Stomach smooth muscle (tissue), 2 donors: ENCODE measurements at regions not wholly inside any gene's neighbourhood (a gene's known extent, or its start where the extent isn't known, plus 50 kb on each side); places are given as distances from the start of the nearest gene placed in this dataset.

Experiments used
- H3K27ac ChIP-seq: one replicate; pipeline ENCODE4 v1.7.0; 2013; ENCODE audit warnings: mild to moderate bottlenecking, low read length, inconsistent platforms
- H3K27me3 ChIP-seq, 2 donors: one replicate each; pipeline ENCODE4 v1.7.0; 2013; ENCODE audit warnings: low read length in 2 of 2; ENCODE audit not compliant: insufficient read depth in 2 of 2, control insufficient read depth in 1 of 2
- H3K36me3 ChIP-seq, 2 donors: one replicate each; pipeline ENCODE4 v1.7.0; 2013; ENCODE audit warnings: low read length in 2 of 2; ENCODE audit not compliant: control insufficient read depth in 2 of 2, insufficient read depth in 2 of 2
- H3K4me1 ChIP-seq: one replicate; pipeline ENCODE4 v1.7.0; 2013; ENCODE audit warnings: low read length; ENCODE audit not compliant: control insufficient read depth, insufficient read depth
- H3K4me3 ChIP-seq, 2 donors: one replicate each; pipeline ENCODE4 v1.7.0; 2013; ENCODE audit warnings: low read length in 2 of 2
- H3K9ac ChIP-seq, 2 donors: one replicate each; pipeline ENCODE4 v1.7.0; 2013; ENCODE audit warnings: low read length in 2 of 2, mild to moderate bottlenecking in 1 of 2
- H3K9me3 ChIP-seq, 2 donors: one replicate each; pipeline ENCODE4 v1.7.0; 2013; ENCODE audit warnings: low read length in 2 of 2; ENCODE audit not compliant: control insufficient read depth in 2 of 2
- donor health status: healthy.
- donor health status: Pancreatic carcinoma.

DNA sequence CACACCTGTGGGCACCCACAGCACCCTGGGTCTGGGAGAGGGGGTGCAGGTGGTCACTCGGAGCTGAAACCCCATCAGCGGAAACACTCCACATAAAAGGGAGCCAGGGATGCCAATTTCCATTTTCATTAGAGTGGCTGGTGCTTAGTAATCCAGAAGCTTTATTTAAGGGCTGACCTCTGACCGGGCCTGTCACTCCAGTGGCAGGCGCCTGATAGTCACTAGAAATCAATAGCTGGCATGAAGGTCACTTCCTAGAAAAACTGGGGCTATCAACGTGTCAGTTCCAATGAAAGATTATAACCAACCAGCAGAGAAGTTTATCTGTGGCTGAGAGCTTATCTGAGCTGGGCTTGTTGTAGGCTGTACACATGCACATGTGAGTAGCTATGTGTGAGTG lies 333.7 kb upstream of the SKOR2 start:
- Histone ChIP-seq H3K27me3 (no peaks in the 10 kb centered on the region), H3K4me1 (no peaks in the 10 kb centered on the region), H3K9ac (no peak overlapping the region), H3K4me3 (no peak overlapping the region), H3K27ac (no peak overlapping the region), H3K36me3 (no peaks in the 10 kb centered on the region), H3K9me3 (no peaks in the 10 kb centered on the region)

- no peaks in the 10 kb centered on the region for H3K4me1 ChIP-seq
- no peak overlapping the region for H3K9ac ChIP-seq
- no peak overlapping the region for H3K27ac ChIP-seq
- H3K27me3 ChIP-seq, result peaks cover 0 to 2% of the 10 kb centered on the region in 2 donors
- H3K9me3 ChIP-seq, result no peaks in the 10 kb centered on the region
- no peak overlapping the region for H3K4me3 ChIP-seq
- H3K36me3 ChIP-seq, result no peaks in the 10 kb centered on the region
These were observed 330.6 kb upstream of the SKOR2 start for GRCh38 chr18:47582093-47582492.

- H3K9ac ChIP-seq, result no peak overlapping the region
- no peaks in the 10 kb centered on the region for H3K4me1 ChIP-seq
- H3K36me3 ChIP-seq, result no peaks in the 10 kb centered on the region
- H3K27ac ChIP-seq, result no peak overlapping the region
- H3K4me3 ChIP-seq, result no peak overlapping the region
- peaks cover 0 to 2% of the 10 kb centered on the region in 2 donors for H3K27me3 ChIP-seq
- H3K9me3 ChIP-seq, result no peaks in the 10 kb centered on the region
These were observed 326.1 kb upstream of the SKOR2 start for GRCh38 chr18:47577520-47577919.

GRCh38 chr18:47574966-47575365 lies 323.5 kb upstream of the SKOR2 start:
- no peaks in the 10 kb centered on the region for H3K9me3 ChIP-seq
- no peaks in the 10 kb centered on the region for H3K36me3 ChIP-seq
- H3K9ac ChIP-seq, result no peak overlapping the region
- H3K27me3 ChIP-seq, result peaks cover 0 to 2% of the 10 kb centered on the region in 2 donors
- H3K4me1 ChIP-seq, result no peaks in the 10 kb centered on the region
- H3K27ac ChIP-seq, result no peak overlapping the region
- H3K4me3 ChIP-seq, result no peak overlapping the region

GRCh38 chr18:47571957-47572356 lies 320.5 kb upstream of the SKOR2 start:
- Histone ChIP-seq H3K27me3 (peaks cover 0 to 8% of the 10 kb centered on the region in 2 donors), H3K36me3 (no peaks in the 10 kb centered on the region), H3K9ac (no peak overlapping the region), H3K27ac (no peak overlapping the region), H3K4me1 (no peaks in the 10 kb centered on the region), H3K4me3 (no peak overlapping the region), H3K9me3 (no peaks in the 10 kb centered on the region)

DNA sequence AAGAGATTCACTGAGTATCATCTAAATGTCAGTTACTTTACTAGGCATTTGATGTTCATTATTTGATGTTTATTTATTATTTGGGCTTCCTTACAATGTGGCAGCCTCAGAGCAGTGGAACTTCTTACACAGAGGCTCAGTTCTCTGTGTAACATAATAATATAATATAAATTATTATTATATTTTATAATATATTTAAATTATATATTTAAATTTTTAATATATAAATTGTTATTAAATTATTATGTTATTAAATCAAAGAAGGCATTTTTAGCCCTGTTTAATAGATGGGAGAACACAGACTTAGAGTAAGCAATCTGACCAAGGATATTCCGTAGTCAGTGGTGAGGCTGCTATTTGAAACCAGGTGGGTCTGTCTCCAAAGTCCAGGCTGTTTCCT lies 315.3 kb upstream of the SKOR2 start:
- Histone ChIP-seq H3K4me3 (no peak overlapping the region), H3K9me3 (peaks cover 0 to 9% of the 10 kb centered on the region in 2 donors), H3K27me3 (peaks cover 0 to 8% of the 10 kb centered on the region in 2 donors), H3K4me1 (no peaks in the 10 kb centered on the region), H3K9ac (no peak overlapping the region), H3K36me3 (no peaks in the 10 kb centered on the region), H3K27ac (no peak overlapping the region)

- no peak overlapping the region for H3K27ac ChIP-seq
- H3K36me3 ChIP-seq, result no peaks in the 10 kb centered on the region
- no peaks in the 10 kb centered on the region for H3K4me1 ChIP-seq
- H3K27me3 ChIP-seq, result peaks cover 6 to 11% of the 10 kb centered on the region in 2 donors
- H3K4me3 ChIP-seq, result no peak overlapping the region
- no peak overlapping the region for H3K9ac ChIP-seq
- peaks cover 0 to 6% of the 10 kb centered on the region in 2 donors for H3K9me3 ChIP-seq
These were observed 309.6 kb upstream of the SKOR2 start for GRCh38 chr18:47560723-47561715.

DNA sequence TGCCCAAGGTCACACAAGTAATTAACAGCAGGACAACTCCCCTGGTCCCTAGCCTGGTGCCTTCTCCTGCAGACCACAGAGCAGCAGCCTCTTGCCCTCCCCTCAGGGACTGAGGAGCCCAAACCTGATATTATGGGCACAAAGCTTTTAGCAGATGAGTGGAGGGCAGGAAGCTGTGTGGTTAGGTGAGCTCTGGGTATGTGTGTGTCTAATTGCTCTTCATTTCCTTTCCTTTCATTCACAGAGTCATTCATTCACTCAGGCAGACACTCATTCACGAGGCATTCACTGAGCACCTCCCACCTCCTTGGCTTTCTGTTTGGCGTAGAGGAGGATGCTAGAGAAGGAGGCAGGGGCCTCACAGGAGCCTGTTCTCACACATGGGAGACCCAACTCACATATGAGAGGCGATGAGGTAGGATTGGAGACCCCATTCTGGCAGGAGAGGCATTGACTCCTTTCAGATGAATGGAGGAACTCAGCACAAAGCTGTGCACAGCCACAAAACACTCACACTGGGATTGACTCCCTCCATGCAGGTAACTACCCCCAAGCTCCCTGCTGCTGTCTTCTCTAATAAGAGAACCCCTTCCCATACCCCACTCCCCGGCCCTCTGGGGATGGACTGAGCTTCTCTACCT lies 306.8 kb upstream of the SKOR2 start:
- Histone ChIP-seq H3K27me3 (peaks cover 6 to 13% of the 10 kb centered on the region in 2 donors), H3K4me1 (no peaks in the 10 kb centered on the region), H3K27ac (no peak overlapping the region), H3K36me3 (no peaks in the 10 kb centered on the region), H3K9ac (no peak overlapping the region), H3K4me3 (no peak overlapping the region), H3K9me3 (no peaks in the 10 kb centered on the region)

GRCh38 chr18:47557160-47557559 lies 305.7 kb upstream of the SKOR2 start:
- H3K9ac ChIP-seq, result no peak overlapping the region
- no peak overlapping the region for H3K4me3 ChIP-seq
- H3K36me3 ChIP-seq, result no peaks in the 10 kb centered on the region
- no peaks in the 10 kb centered on the region for H3K4me1 ChIP-seq
- H3K27me3 ChIP-seq, result peaks cover 6 to 13% of the 10 kb centered on the region in 2 donors
- H3K27ac ChIP-seq, result no peak overlapping the region
- H3K9me3 ChIP-seq, result no peaks in the 10 kb centered on the region

DNA sequence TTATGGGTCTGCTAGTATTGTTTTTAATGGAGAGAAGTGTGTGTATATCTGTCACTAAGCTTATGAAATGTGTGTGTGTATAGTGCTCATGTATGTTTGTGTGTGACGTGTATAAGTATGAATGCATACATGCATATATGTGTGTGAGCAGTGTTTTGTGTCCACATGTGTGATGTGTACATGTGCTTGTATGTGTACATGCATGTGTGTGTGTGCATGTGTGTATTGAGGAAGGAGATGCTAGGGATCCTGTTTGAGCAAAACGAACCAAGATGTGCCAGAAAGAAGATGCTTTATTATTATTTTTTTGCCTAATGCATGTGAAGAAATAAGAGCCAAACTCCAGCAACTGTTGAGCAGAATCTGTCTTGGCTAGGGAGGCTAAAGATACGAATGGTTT lies 301.3 kb upstream of the SKOR2 start:
- Histone ChIP-seq H3K4me3 (no peak overlapping the region), H3K27ac (no peak overlapping the region), H3K9ac (no peak overlapping the region), H3K36me3 (no peaks in the 10 kb centered on the region), H3K9me3 (no peaks in the 10 kb centered on the region), H3K4me1 (no peaks in the 10 kb centered on the region), H3K27me3 (peaks cover 4 to 6% of the 10 kb centered on the region in 2 donors)

DNA sequence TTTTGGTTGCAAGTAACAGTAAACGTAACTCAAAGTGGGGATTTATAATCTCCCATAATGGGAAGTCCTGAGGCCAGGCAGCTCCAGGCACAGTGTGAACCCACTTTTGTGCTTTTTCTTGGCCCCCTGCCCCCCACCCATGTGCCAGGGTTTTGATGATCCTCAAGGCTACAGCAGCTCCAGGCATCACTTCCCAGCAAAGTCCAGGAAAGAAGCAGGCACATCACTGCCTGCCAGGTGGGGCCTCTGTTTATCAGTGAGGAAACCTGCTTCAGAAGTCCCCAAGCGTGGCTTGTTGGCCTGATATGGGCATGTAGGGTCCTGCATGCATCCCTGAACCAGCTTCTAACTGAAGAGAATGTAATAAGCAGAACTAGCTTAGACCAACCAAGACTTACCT lies 299.2 kb upstream of the SKOR2 start:
- H3K4me1 ChIP-seq, result no peaks in the 10 kb centered on the region
- H3K27me3 ChIP-seq, result peaks cover 2 to 6% of the 10 kb centered on the region in 2 donors
- no peak overlapping the region for H3K27ac ChIP-seq
- H3K9ac ChIP-seq, result no peak overlapping the region
- H3K9me3 ChIP-seq, result no peaks in the 10 kb centered on the region
- H3K36me3 ChIP-seq, result no peaks in the 10 kb centered on the region
- H3K4me3 ChIP-seq, result no peak overlapping the region
